ENCODE measurements at regions not wholly inside any gene's neighbourhood (a gene's known extent, or its start where the extent isn't known, plus 50 kb on each side); places are given as distances from the start of the nearest gene placed in this dataset.

DNA sequence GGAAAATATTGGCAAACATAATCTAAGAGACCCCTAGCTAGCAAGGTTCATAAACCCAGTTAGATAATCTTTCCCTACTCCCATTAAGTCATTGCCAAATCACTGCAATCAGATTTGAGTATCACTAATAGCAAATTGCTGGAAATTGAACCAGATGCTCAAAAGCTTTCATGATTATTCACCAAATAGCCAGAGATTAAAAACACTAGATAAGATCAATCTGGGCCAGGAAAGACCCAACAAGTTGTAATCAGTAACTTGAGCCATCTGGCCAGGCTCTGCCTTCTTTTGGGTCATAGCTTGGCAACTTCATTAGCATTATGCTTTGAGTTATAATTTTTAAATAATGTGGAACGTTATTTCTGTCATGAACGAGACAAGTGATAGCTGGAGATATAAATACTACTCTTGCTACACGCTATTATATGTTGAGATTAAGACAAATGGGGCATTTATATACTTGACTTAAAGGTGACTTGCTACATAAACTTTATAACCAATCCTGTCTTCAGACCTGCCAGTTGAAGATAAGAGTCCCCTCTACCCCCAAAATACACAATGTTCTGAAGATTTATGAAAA, 196.6 kb upstream of the EDNRA start:
- H3K4me2 ChIP-seq (ENCODE audit: insufficient read depth, low read length), result no peak overlapping the region
- H3K9me3 ChIP-seq (ENCODE audit: low read depth, low read length), result no peaks in the 10 kb centered on the region
- TF ChIP-seq, protein P1, sequence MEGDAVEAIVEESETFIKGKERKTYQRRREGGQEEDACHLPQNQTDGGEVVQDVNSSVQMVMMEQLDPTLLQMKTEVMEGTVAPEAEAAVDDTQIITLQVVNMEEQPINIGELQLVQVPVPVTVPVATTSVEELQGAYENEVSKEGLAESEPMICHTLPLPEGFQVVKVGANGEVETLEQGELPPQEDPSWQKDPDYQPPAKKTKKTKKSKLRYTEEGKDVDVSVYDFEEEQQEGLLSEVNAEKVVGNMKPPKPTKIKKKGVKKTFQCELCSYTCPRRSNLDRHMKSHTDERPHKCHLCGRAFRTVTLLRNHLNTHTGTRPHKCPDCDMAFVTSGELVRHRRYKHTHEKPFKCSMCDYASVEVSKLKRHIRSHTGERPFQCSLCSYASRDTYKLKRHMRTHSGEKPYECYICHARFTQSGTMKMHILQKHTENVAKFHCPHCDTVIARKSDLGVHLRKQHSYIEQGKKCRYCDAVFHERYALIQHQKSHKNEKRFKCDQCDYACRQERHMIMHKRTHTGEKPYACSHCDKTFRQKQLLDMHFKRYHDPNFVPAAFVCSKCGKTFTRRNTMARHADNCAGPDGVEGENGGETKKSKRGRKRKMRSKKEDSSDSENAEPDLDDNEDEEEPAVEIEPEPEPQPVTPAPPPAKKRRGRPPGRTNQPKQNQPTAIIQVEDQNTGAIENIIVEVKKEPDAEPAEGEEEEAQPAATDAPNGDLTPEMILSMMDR (IDR thresholded peaks at IDR 0.05; ENCODE audit: extremely low read depth, low read depth, low read length), result no peak
- H4K20me1 ChIP-seq (ENCODE audit: insufficient read depth, low read length), result no peaks in the 10 kb centered on the region
- no peak overlapping the region for H3K4me3 ChIP-seq (ENCODE audit: insufficient read depth, low read length)
- no peaks in the 10 kb centered on the region for H3K4me1 ChIP-seq (ENCODE audit: insufficient read depth, low read length)
- H3K27me3 ChIP-seq (ENCODE audit: insufficient read depth, low read length), result no peaks in the 10 kb centered on the region
- H3K36me3 ChIP-seq (ENCODE audit: insufficient read depth, low read length), result no peaks in the 10 kb centered on the region
- DNase-seq (ENCODE audit: insufficient read length, low spot score, missing footprints), result no peak
- H3K79me2 ChIP-seq (ENCODE audit: insufficient read depth, low read length), result no peaks in the 10 kb centered on the region
- no peak overlapping the region for H2AFZ ChIP-seq (ENCODE audit: low read length)
- H3K27ac ChIP-seq (ENCODE audit: low read depth, low read length), result no peak overlapping the region

DNA sequence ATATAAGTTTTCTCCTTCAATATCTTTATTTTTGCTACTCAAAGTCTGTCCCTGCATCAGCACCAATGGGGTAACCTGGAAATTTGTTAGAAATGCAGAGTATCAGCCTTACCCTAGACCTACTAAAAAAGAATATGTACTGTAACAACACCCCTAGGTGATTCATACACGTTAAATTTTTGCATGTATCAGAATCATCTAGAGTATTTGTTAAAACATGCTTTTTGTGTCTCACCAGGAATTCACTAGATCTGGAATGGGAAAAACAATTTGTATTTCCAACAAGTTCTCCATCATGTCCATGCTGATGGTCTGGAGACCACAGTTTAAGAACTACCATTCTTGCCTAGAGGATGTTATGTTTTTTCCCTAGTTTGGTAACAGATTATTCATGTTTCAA, 196.0 kb upstream of the EDNRA start:
- H4K20me1 ChIP-seq (ENCODE audit: insufficient read depth, low read length), result no peaks in the 10 kb centered on the region
- H3K4me2 ChIP-seq (ENCODE audit: insufficient read depth, low read length), result no peak overlapping the region
- no peaks in the 10 kb centered on the region for H3K4me1 ChIP-seq (ENCODE audit: insufficient read depth, low read length)
- no peak overlapping the region for H3K4me3 ChIP-seq (ENCODE audit: insufficient read depth, low read length)
- H3K9me3 ChIP-seq (ENCODE audit: low read depth, low read length), result no peaks in the 10 kb centered on the region
- H3K27ac ChIP-seq (ENCODE audit: low read depth, low read length), result no peak overlapping the region
- no peak overlapping the region for H2AFZ ChIP-seq (ENCODE audit: low read length)
- no peaks in the 10 kb centered on the region for H3K79me2 ChIP-seq (ENCODE audit: insufficient read depth, low read length)
- no peaks in the 10 kb centered on the region for H3K27me3 ChIP-seq (ENCODE audit: insufficient read depth, low read length)
- TF ChIP-seq, protein P1 (IDR thresholded peaks at IDR 0.05; ENCODE audit: extremely low read depth, low read depth, low read length), result no peak
- H3K36me3 ChIP-seq (ENCODE audit: insufficient read depth, low read length), result no peaks in the 10 kb centered on the region
- no peak for DNase-seq (ENCODE audit: insufficient read length, low spot score, missing footprints)

DNA sequence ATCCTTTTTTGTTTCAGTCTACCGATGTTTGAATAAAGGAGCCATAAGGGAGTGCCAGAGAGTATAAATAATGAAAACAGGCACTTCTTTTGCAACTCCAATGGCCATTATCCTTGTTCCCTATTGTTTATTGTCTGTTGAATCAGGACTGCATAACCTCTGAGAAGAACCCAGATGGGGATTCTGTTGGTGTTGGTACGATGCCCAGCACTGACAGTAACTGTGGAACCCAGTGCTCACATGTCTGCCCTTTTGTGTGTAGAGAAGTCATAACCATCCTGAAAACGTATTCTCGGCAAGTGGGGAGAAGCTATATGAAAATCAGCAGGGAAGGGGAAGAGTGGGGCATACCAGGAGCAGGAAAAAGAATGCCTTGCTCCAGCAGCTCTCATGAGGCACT, 195.1 kb upstream of the EDNRA start:
- no peaks in the 10 kb centered on the region for H3K9me3 ChIP-seq (ENCODE audit: low read depth, low read length)
- no peaks in the 10 kb centered on the region for H3K36me3 ChIP-seq (ENCODE audit: insufficient read depth, low read length)
- H2AFZ ChIP-seq (ENCODE audit: low read length), result no peak overlapping the region
- no peaks in the 10 kb centered on the region for H3K4me1 ChIP-seq (ENCODE audit: insufficient read depth, low read length)
- H3K4me2 ChIP-seq (ENCODE audit: insufficient read depth, low read length), result no peak overlapping the region
- H3K79me2 ChIP-seq (ENCODE audit: insufficient read depth, low read length), result no peaks in the 10 kb centered on the region
- no peaks in the 10 kb centered on the region for H3K27me3 ChIP-seq (ENCODE audit: insufficient read depth, low read length)
- no peak for DNase-seq (ENCODE audit: insufficient read length, low spot score, missing footprints)
- TF ChIP-seq, protein P1 (IDR thresholded peaks at IDR 0.05; ENCODE audit: extremely low read depth, low read depth, low read length), result no peak
- no peak overlapping the region for H3K27ac ChIP-seq (ENCODE audit: low read depth, low read length)
- no peaks in the 10 kb centered on the region for H4K20me1 ChIP-seq (ENCODE audit: insufficient read depth, low read length)
- no peak overlapping the region for H3K4me3 ChIP-seq (ENCODE audit: insufficient read depth, low read length)

DNA sequence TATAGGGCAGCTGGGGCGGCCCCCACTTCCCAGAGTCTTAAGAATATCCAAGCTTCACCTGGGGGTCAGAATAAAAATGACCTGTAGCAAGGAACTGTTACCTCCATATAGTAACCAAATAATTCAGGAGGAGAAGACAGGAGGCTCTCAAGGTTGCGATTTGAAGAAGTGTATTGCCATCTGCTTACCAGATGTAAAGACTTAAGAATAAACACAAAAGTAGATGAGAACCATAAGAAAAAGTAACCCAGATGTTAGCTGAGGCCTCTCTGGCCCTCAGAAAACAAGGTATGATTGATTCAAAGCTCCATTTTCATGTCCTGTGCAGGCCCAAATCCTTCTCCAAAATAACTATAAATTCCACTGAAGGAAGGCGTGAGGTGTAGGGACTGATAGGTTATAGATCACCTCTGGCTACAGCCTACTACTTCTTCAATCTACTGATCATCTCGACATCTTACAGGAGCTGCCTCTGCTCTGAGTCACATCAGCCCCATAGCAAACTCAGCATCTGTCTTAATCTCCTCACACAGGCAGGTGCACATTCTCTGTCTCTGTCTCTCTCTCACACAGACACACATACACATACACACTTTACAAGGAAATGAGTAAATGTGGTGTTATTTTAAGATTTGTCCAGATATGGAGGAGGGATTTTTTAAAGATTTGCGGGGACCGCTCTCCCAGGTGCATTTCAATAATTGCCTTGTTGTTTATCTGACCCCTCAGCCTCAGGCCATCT, 193.9 kb upstream of the EDNRA start:
- Histone ChIP-seq H4K20me1 (ENCODE audit: insufficient read depth, low read length) (no peaks in the 10 kb centered on the region), H3K79me2 (ENCODE audit: insufficient read depth, low read length) (no peaks in the 10 kb centered on the region), H3K4me3 (ENCODE audit: insufficient read depth, low read length) (no peak overlapping the region), H3K27me3 (ENCODE audit: insufficient read depth, low read length) (no peaks in the 10 kb centered on the region), H3K4me2 (ENCODE audit: insufficient read depth, low read length) (no peak overlapping the region), H3K36me3 (ENCODE audit: insufficient read depth, low read length) (no peaks in the 10 kb centered on the region), H3K27ac (ENCODE audit: low read depth, low read length) (no peak overlapping the region), H3K4me1 (ENCODE audit: insufficient read depth, low read length) (no peaks in the 10 kb centered on the region), H2AFZ (ENCODE audit: low read length) (no peak overlapping the region), H3K9me3 (ENCODE audit: low read depth, low read length) (no peaks in the 10 kb centered on the region)
- no peak for DNase-seq (ENCODE audit: insufficient read length, low spot score, missing footprints)
- TF ChIP-seq, protein P1 (IDR thresholded peaks at IDR 0.05; ENCODE audit: extremely low read depth, low read depth, low read length), result no peak
